A673 (cell line): ENCODE measurements at regions not wholly inside any gene's neighbourhood (a gene's known extent, or its start where the extent isn't known, plus 50 kb on each side); places are given as distances from the start of the nearest gene placed in this dataset.

Experiments
- BruUV-seq: library from RNA; stranded (reverse); fragments of 400-500 nt; replicated peaks from 2 replicates; lab custom pipeline; 2021; lab: Mats Ljungman, UMichigan
- CTCF ChIA-PET: fragments of 300-600 bp; sonication (Branson Sonifier 250); formaldehyde crosslinking; loops from one replicate; lab custom pipeline; 2022; ENCODE audit warnings: antibody characterized with exemption; lab: Charles Lee
- POLR2A ChIA-PET: fragments of 300-600 bp; sonication (Branson Sonifier 250); formaldehyde crosslinking; loops from one replicate; lab custom pipeline; 2022; ENCODE audit warnings: antibody characterized with exemption; ENCODE audit not compliant: low non-redundant PET; lab: Charles Lee
- DNase-seq: peaks from one replicate; pipeline ENCODE4 v3.0.0-alpha.2; 2015; ENCODE audit warnings: low spot score
- H3K27ac ChIP-seq: fragments of 200-600 bp; sonication (generic); 2 replicates; pipeline ENCODE4 v1.5.1; 2016; ENCODE audit warnings: mixed run types, low read depth, mild to moderate bottlenecking, mixed read lengths, antibody characterized with exemption, low read length; ENCODE audit not compliant: poor library complexity, severe bottlenecking
- H3K27me3 ChIP-seq: fragments of 200-600 bp; sonication (generic); replicated peaks from 2 replicates; pipeline ENCODE4 v1.6.1; 2017; ENCODE audit warnings: mixed run types, low read depth, mild to moderate bottlenecking, mixed read lengths, antibody characterized with exemption, low read length; ENCODE audit not compliant: insufficient read depth, poor library complexity
- H3K36me3 ChIP-seq: fragments of 200-600 bp; sonication (generic); 2 replicates; pipeline ENCODE4 v1.6.1; 2016; ENCODE audit warnings: mixed run types, mild to moderate bottlenecking, mixed read lengths, antibody characterized with exemption, low read length; ENCODE audit not compliant: insufficient read depth, poor library complexity, severe bottlenecking
- H3K4me1 ChIP-seq: fragments of 200-600 bp; sonication (generic); 2 replicates; pipeline ENCODE4 v1.6.1; 2017; ENCODE audit warnings: mixed run types, mild to moderate bottlenecking, mixed read lengths, antibody characterized with exemption, low read length; ENCODE audit not compliant: insufficient read depth, poor library complexity, severe bottlenecking
- H3K4me3 ChIP-seq: fragments of 200-600 bp; sonication (generic); 2 replicates; pipeline ENCODE4 v1.5.1; 2016; ENCODE audit warnings: low read depth, mixed run types, mild to moderate bottlenecking, mixed read lengths, low read length; ENCODE audit not compliant: poor library complexity, severe bottlenecking
- H3K9me3 ChIP-seq: fragments of 200-600 bp; sonication (generic); 2 replicates; pipeline ENCODE4 v1.6.1; 2016; ENCODE audit warnings: mixed run types, low read depth, mild to moderate bottlenecking, mixed read lengths, antibody characterized with exemption, low read length; ENCODE audit not compliant: poor library complexity, severe bottlenecking
- CTCF ChIP-seq: fragments of 300-800, 200-600 bp; sonication (generic); conservative IDR thresholded peaks from 2 replicates; pipeline ENCODE4 v1.5.1; 2017; ENCODE audit warnings: low read depth, mild to moderate bottlenecking, antibody characterized with exemption, low read length, moderate library complexity, mixed read lengths
- EZH2 ChIP-seq: fragments of 200-600 bp; sonication (generic); IDR thresholded peaks from 2 replicates; pipeline ENCODE4 v1.6.1; 2017; ENCODE audit warnings: borderline replicate concordance, low read depth, mild to moderate bottlenecking, mixed read lengths, antibody characterized with exemption, low read length; ENCODE audit not compliant: poor library complexity, severe bottlenecking
- intact Hi-C: fragments of 100-400 bp; cut with micrococcal nuclease; formaldehyde crosslinking; loops from one replicate; pipeline ENCODE4 v1.10.0; 2022; ENCODE audit not compliant: unreplicated experiment

GRCh38 chr2:14340703-14341102, 291.8 kb upstream of the LRATD1 start:
- intact Hi-C loops = no loop called here
- ChIA-PET CTCF (no interaction called here), POLR2A (no interaction called here)
- Histone ChIP-seq H3K9me3 (no peaks in the 10 kb centered on the region), H3K4me1 (no peaks in the 10 kb centered on the region), H3K4me3 (no peak overlapping the region), H3K36me3 (no peaks in the 10 kb centered on the region), H3K27me3 (no peaks in the 10 kb centered on the region), H3K27ac (no peak overlapping the region)
- BruUV-seq = no TSS peak
- DNase-seq = no peak
- TF ChIP-seq EZH2 = no peak
- TF ChIP-seq CTCF = no peak

GRCh38 chr2:14342313-14342712, 290.2 kb upstream of the LRATD1 start:
- POLR2A ChIA-PET = no interaction called here
- no peak for TF ChIP-seq EZH2
- TF ChIP-seq CTCF = no peak
- no peaks in the 10 kb centered on the region for H3K9me3 ChIP-seq
- H3K4me1 ChIP-seq = no peaks in the 10 kb centered on the region
- intact Hi-C loops = no loop called here
- no peaks in the 10 kb centered on the region for H3K36me3 ChIP-seq
- H3K27ac ChIP-seq = no peak overlapping the region
- DNase-seq = no peak
- no peak overlapping the region for H3K4me3 ChIP-seq
- no peaks in the 10 kb centered on the region for H3K27me3 ChIP-seq
- BruUV-seq = no TSS peak
- CTCF ChIA-PET = no interaction called here

- ChIA-PET CTCF (no interaction called here), POLR2A (no interaction called here)
- no peak for DNase-seq
- Histone ChIP-seq H3K4me1 (no peaks in the 10 kb centered on the region), H3K9me3 (no peaks in the 10 kb centered on the region), H3K36me3 (no peaks in the 10 kb centered on the region), H3K4me3 (no peak overlapping the region), H3K27me3 (no peaks in the 10 kb centered on the region), H3K27ac (no peak overlapping the region)
- BruUV-seq = no TSS peak
- intact Hi-C loops = no loop called here
- TF ChIP-seq CTCF = no peak
- TF ChIP-seq EZH2 = no peak
Observed at GRCh38 chr2:14344355-14344754, 288.2 kb upstream of the LRATD1 start.
